H1 (cell line): ENCODE measurements at regions not wholly inside any gene's neighbourhood (a gene's known extent, or its start where the extent isn't known, plus 50 kb on each side); places are given as distances from the start of the nearest gene placed in this dataset.
A peak's percentile ranks its signal among the peaks of the same experiment; 100 is the strongest.

ENCODE experiments used
- CTCF ChIA-PET: fragments of 300-600 bp; sonication (Branson Sonifier 250); formaldehyde crosslinking; loops from one replicate; lab custom pipeline; 2021; ENCODE audit not compliant: partially characterized antibody; lab: Charles Lee
- POLR2A ChIA-PET: fragments of 300-600 bp; sonication (Branson Sonifier 250); formaldehyde crosslinking; loops from one replicate; lab custom pipeline; 2021; ENCODE audit warnings: inconsistent platforms; ENCODE audit not compliant: partially characterized antibody; lab: Charles Lee
- DNase-seq, 2 experiments: peaks; one replicate each; pipeline versions ENCODE4 v3.0.0 to v3.0.0-alpha.2; 2010 to 2022; ENCODE audit warnings: low spot score in 2 of 2, low read depth in 1 of 2, mixed read lengths in 1 of 2
- FAIRE-seq: peaks from 2 replicates; lab custom pipeline; 2011; peaks lifted over from hg19 to GRCh38; lab: Jason Lieb, UNC
- H2AFZ ChIP-seq: 2 replicates; pipeline ENCODE4 v1.8.1; 2012; ENCODE audit warnings: low read length, inconsistent platforms
- H2AK5ac ChIP-seq: 2 replicates; pipeline ENCODE4 v1.6.1; 2013; ENCODE audit warnings: low read depth, low read length
- H2BK120ac ChIP-seq: replicated peaks from 2 replicates; pipeline ENCODE3; 2013; ENCODE audit warnings: low read depth, low read length, inconsistent platforms
- H2BK12ac ChIP-seq: 2 replicates; pipeline ENCODE4 v1.6.1; 2013; ENCODE audit warnings: low read depth, low read length
- H2BK15ac ChIP-seq: 2 replicates; pipeline ENCODE4 v1.6.1; 2013; ENCODE audit warnings: low read length
- H2BK20ac ChIP-seq: 2 replicates; pipeline ENCODE4 v1.6.1; 2013; ENCODE audit warnings: low read length
- H2BK5ac ChIP-seq: 2 replicates; pipeline ENCODE4 v1.6.1; 2013; ENCODE audit warnings: low read depth, low read length
- H3K14ac ChIP-seq: 2 replicates; pipeline ENCODE4 v1.6.1; 2013; ENCODE audit warnings: inconsistent platforms; ENCODE audit not compliant: insufficient read length
- H3K18ac ChIP-seq: 2 replicates; pipeline ENCODE4 v1.6.1; 2013; ENCODE audit warnings: low read length; ENCODE audit errors: extremely low read depth
- H3K23ac ChIP-seq: 2 replicates; pipeline ENCODE4 v1.6.1; 2013; ENCODE audit warnings: inconsistent platforms; ENCODE audit not compliant: insufficient read length
- H3K23me2 ChIP-seq: 2 replicates; pipeline ENCODE4 v1.6.1; 2013; ENCODE audit warnings: low read depth, low read length
- H3K27ac ChIP-seq: 2 replicates; pipeline ENCODE4 v1.6.1; 2011; ENCODE audit warnings: low read depth, low read length, inconsistent platforms
- H3K27me3 ChIP-seq, 4 experiments: replicated peaks in 1 of 4; 1 replicate in 1 of 4; 2 replicates in 3 of 4; pipeline versions ENCODE4 v1.6.1 to v1.8.1; 2011 to 2013; ENCODE audit warnings: low read length in 3 of 4, mild to moderate bottlenecking in 3 of 4, inconsistent platforms in 2 of 4, mixed read lengths in 2 of 4, moderate library complexity in 1 of 4; ENCODE audit not compliant: control insufficient read depth in 3 of 4, insufficient read depth in 3 of 4; ENCODE audit errors: extremely low read depth in 1 of 4
- H3K36me3 ChIP-seq, 4 experiments: 2 replicates each; pipeline versions ENCODE4 v1.6.1 to v1.8.1; 2011 to 2013; ENCODE audit warnings: mild to moderate bottlenecking in 4 of 4, low read length in 3 of 4, moderate library complexity in 2 of 4, control low read depth in 1 of 4, inconsistent platforms in 1 of 4; ENCODE audit not compliant: insufficient read depth in 4 of 4, control insufficient read depth in 2 of 4
- H3K4ac ChIP-seq: replicated peaks from 2 replicates; pipeline ENCODE3; 2013; ENCODE audit warnings: low read length, low read depth, mixed read lengths, inconsistent platforms; ENCODE audit not compliant: insufficient read length
- H3K4me1 ChIP-seq, 4 experiments: replicated peaks in 1 of 4; 1 replicate in 1 of 4; 2 replicates in 3 of 4; pipeline versions ENCODE4 v1.6.1 to v1.8.1; 2011 to 2013; ENCODE audit warnings: low read length in 3 of 4, inconsistent platforms in 2 of 4, mixed read lengths in 1 of 4; ENCODE audit not compliant: insufficient read depth in 4 of 4, control insufficient read depth in 3 of 4
- H3K4me2 ChIP-seq, 2 experiments: 2 replicates each; pipeline versions ENCODE4 v1.6.1 to v1.8.1; 2011 to 2013; ENCODE audit warnings: low read depth in 2 of 2, low read length in 2 of 2, control low read depth in 1 of 2, inconsistent platforms in 1 of 2, mild to moderate bottlenecking in 1 of 2; ENCODE audit not compliant: insufficient read depth in 1 of 2
- H3K4me3 ChIP-seq, 4 experiments: fragments of 200-600, 300-600 bp in 1 of 4; sonication (generic), shearing (Covaris generic), sonication (Bioruptor Twin) in 1 of 4; 2 replicates each; pipeline versions ENCODE4 v1.5.1 to v1.8.1; 2011 to 2016; ENCODE audit warnings: low read length in 4 of 4, low read depth in 3 of 4, control low read depth in 2 of 4, inconsistent platforms in 2 of 4, mild to moderate bottlenecking in 2 of 4, mixed read lengths in 1 of 4, moderate library complexity in 1 of 4; ENCODE audit not compliant: insufficient read depth in 2 of 4; ENCODE audit errors: extremely low read depth in 1 of 4
- H3K56ac ChIP-seq: replicated peaks from 2 replicates; pipeline ENCODE3; 2013; ENCODE audit warnings: low read depth, mild to moderate bottlenecking, mixed read lengths, low read length, inconsistent platforms; ENCODE audit not compliant: insufficient read length
- H3K79me1 ChIP-seq: 2 replicates; pipeline ENCODE4 v1.6.1; 2013; ENCODE audit warnings: low read depth, low read length, control low read depth
- H3K79me2 ChIP-seq, 2 experiments: 2 replicates each; pipeline versions ENCODE4 v1.6.1 to v1.8.1; 2012 to 2013; ENCODE audit warnings: low read length in 2 of 2, mild to moderate bottlenecking in 2 of 2, inconsistent platforms in 1 of 2; ENCODE audit not compliant: insufficient read depth in 2 of 2, control insufficient read depth in 1 of 2
- H3K9ac ChIP-seq, 4 experiments: replicated peaks in 1 of 4; 1 replicate in 1 of 4; 2 replicates in 3 of 4; pipeline versions ENCODE4 v1.6.1 to v1.8.1; 2011 to 2013; ENCODE audit warnings: low read depth in 3 of 4, low read length in 3 of 4, control low read depth in 2 of 4, mild to moderate bottlenecking in 2 of 4, moderate library complexity in 2 of 4, inconsistent platforms in 1 of 4; ENCODE audit errors: extremely low read depth in 1 of 4
- H3K9me3 ChIP-seq, 2 experiments: 2 replicates each; pipeline versions ENCODE4 v1.6.1 to v1.8.1; 2012 to 2013; ENCODE audit warnings: mild to moderate bottlenecking in 2 of 2, moderate library complexity in 2 of 2, control low read depth in 1 of 2, inconsistent platforms in 1 of 2, low read depth in 1 of 2, low read length in 1 of 2, mixed read lengths in 1 of 2; ENCODE audit not compliant: insufficient read depth in 2 of 2
- H4K20me1 ChIP-seq, 2 experiments: replicated peaks in 1 of 2; 2 replicates each; pipeline versions ENCODE3 to v1.8.1; 2011 to 2013; ENCODE audit warnings: inconsistent platforms in 2 of 2, low read length in 2 of 2, mild to moderate bottlenecking in 1 of 2; ENCODE audit not compliant: insufficient read depth in 2 of 2, control insufficient read depth in 1 of 2
- H4K5ac ChIP-seq: 2 replicates; pipeline ENCODE4 v1.6.1; 2013; ENCODE audit warnings: low read length, low read depth, mixed read lengths, inconsistent platforms; ENCODE audit not compliant: insufficient read length
- H4K8ac ChIP-seq: 2 replicates; pipeline ENCODE4 v1.8.0; 2013; ENCODE audit warnings: mild to moderate bottlenecking, moderate library complexity, low read length, inconsistent platforms; ENCODE audit not compliant: insufficient read depth; ENCODE audit errors: extremely low read depth
- H4K91ac ChIP-seq: replicated peaks from 2 replicates; pipeline ENCODE3; 2013; ENCODE audit warnings: low read length, mixed read lengths, inconsistent platforms; ENCODE audit not compliant: insufficient read length
- BRCA1 ChIP-seq: IDR thresholded peaks from 2 replicates; pipeline ENCODE4 v1.6.1; 2012; ENCODE audit warnings: low read depth, low read length, improper control_type of control experiment
- JUND ChIP-seq: IDR thresholded peaks from 2 replicates; pipeline ENCODE4 v1.6.1; 2011; ENCODE audit warnings: mild to moderate bottlenecking, improper control_type of control experiment, low read length
- KDM1A ChIP-seq: fragments of 200-600, 300-600 bp; sonication (generic); IDR thresholded peaks from 2 replicates; pipeline ENCODE4 v1.7.1; 2016; ENCODE audit warnings: mild to moderate bottlenecking, low read length, borderline replicate concordance
- POLR2AphosphoS5 ChIP-seq: IDR thresholded peaks from 2 replicates; pipeline ENCODE4 v1.6.1; 2011; ENCODE audit warnings: low read depth, low read length
- RBBP5 ChIP-seq: IDR thresholded peaks from 2 replicates; pipeline ENCODE4 v1.7.1; 2012; ENCODE audit warnings: low read depth, mild to moderate bottlenecking, inconsistent platforms, low read length, moderate library complexity, borderline replicate concordance
- RFX5 ChIP-seq: IDR thresholded peaks from 2 replicates; pipeline ENCODE4 v1.6.1; 2011; ENCODE audit warnings: low read depth, low read length, improper control_type of control experiment, borderline replicate concordance
- SAP30 ChIP-seq: fragments of 300-600 bp; sonication (generic); IDR thresholded peaks from 2 replicates; pipeline ENCODE4 v1.7.1; 2012; ENCODE audit warnings: low read length, moderate library complexity, mild to moderate bottlenecking, inconsistent platforms; ENCODE audit not compliant: insufficient read depth, insufficient replicate concordance
- SIX5 ChIP-seq: IDR thresholded peaks from 2 replicates; pipeline ENCODE4 v1.6.1; 2011; ENCODE audit warnings: mild to moderate bottlenecking, low read depth, low read length
- SP1 ChIP-seq: IDR thresholded peaks from 2 replicates; pipeline ENCODE4 v1.6.1; 2011; ENCODE audit warnings: low read depth, low read length
- WGBS, 2 experiments: shearing (Covaris generic) in 1 of 2; methylation state at CpG; one replicate each; pipeline versions ENCODE4 v1.1.6 to v1.1.7; 2013 to 2015; ENCODE audit warnings: low lambda C conversion rate in 2 of 2, mixed read lengths in 2 of 2, inconsistent platforms in 1 of 2, low coverage in 1 of 2, missing lambda C conversion rate in 1 of 2; ENCODE audit not compliant: insufficient replicate concordance in 2 of 2, insufficient coverage in 1 of 2, insufficient read length in 1 of 2; ENCODE audit errors: extremely low coverage in 1 of 2, missing lambda C conversion rate in 1 of 2; 5-methylcytosine and 5-hydroxymethylcytosine counted together
- TF ChIP-seq, protein P1 (sequence below), 3 experiments: IDR thresholded peaks; 1 replicate in 2 of 3; 2 replicates in 1 of 3; pipeline versions ENCODE4 v1.5.1 to v1.6.1; 2011; ENCODE audit warnings: low read length in 3 of 3, mild to moderate bottlenecking in 3 of 3, inconsistent platforms in 2 of 3, low read depth in 1 of 3, moderate library complexity in 1 of 3; ENCODE audit not compliant: insufficient read depth in 1 of 3; ENCODE audit errors: control extremely low read depth in 1 of 3
- TF ChIP-seq, protein P2 (sequence below): IDR thresholded peaks from 2 replicates; pipeline ENCODE4 v1.6.1; 2012; ENCODE audit warnings: inconsistent platforms

DNA sequence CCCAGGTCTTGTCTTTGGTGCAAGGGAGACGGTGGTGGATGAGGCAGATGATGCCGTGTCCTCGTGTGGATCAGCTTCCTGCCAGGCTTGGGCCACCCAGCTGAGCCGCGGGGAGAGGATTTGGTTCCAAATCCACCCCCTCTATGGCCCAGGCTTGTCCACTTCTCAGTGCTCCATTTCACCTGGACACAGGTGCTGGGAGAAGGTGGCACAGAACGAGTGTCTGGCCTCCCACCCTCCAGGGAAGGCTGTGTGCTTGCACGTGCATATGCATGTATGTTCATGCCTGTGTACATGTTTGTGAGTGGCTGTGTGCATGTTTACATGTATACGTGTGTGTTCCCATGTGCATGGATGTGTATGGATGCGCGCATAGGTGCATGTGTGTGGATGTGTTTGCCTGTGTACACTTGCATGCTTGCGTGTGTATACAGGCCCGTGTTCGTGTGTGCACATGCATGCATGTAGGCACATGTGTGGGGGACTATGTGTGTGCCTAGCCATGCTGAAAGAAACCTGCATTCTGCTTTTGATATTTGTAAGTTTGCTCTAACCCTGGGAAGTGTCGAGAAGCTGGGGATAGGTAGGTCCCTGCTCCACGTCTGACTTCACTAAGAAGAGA lies 196.3 kb downstream of the IRF8 start:
- H3K36me3 ChIP-seq: no peaks in the 10 kb centered on the region
- ChIA-PET CTCF (interaction anchor here (0.8 to 2.2 kb wide), 4 partner anchors 13 to 157 kb away, joined by 4 to 6 read pairs (median 5); no protein-coding TSS in a partner anchor), POLR2A (no interaction called here)
- no peak for FAIRE-seq
- H3K79me1 ChIP-seq: no peaks in the 10 kb centered on the region
- H3K27me3 ChIP-seq: no peaks in the 10 kb centered on the region
- H3K23me2 ChIP-seq: 0 out of 2 replicates have a peak, but pooled peaks cover 1% of the 10 kb centered on the region
- H3K9me3 ChIP-seq: no peaks in the 10 kb centered on the region
- no peak overlapping the region for H3K14ac ChIP-seq
- no peak overlapping the region for H3K4me2 ChIP-seq
- H2BK15ac ChIP-seq: no peak overlapping the region; the same call in 1 of the 2 replicates
- peak overlapping the region; percentile 54 for H4K91ac ChIP-seq
- H4K8ac ChIP-seq: no peak overlapping the region; the same call in 1 of the 2 replicates
- H3K18ac ChIP-seq: no peak overlapping the region
- H4K5ac ChIP-seq: no peak overlapping the region
- no peaks in the 10 kb centered on the region for H3K4me1 ChIP-seq
- no peaks in the 10 kb centered on the region for H3K79me2 ChIP-seq
- H2BK20ac ChIP-seq: no peak overlapping the region
- H4K20me1 ChIP-seq: no peaks in the 10 kb centered on the region
- H3K4ac ChIP-seq: no peak overlapping the region
- no peak overlapping the region for H3K23ac ChIP-seq
- no peak overlapping the region for H3K9ac ChIP-seq
- H2AK5ac ChIP-seq: no peak overlapping the region
- H3K27ac ChIP-seq: no peak overlapping the region
- H3K4me3 ChIP-seq: no peak overlapping the region
- no peak overlapping the region for H2AFZ ChIP-seq
- DNase-seq: no peak
- H2BK5ac ChIP-seq: no peak overlapping the region
- 93% methylated on average over 15 of the region's 15 CpGs; no CpG with 5 or more reads in 1 of the 2 experiments for WGBS, 2 experiments
- H2BK120ac ChIP-seq: no peak overlapping the region
- no peak overlapping the region for H3K56ac ChIP-seq
- no peak overlapping the region for H2BK12ac ChIP-seq
- TF ChIP-seq, protein P1, sequence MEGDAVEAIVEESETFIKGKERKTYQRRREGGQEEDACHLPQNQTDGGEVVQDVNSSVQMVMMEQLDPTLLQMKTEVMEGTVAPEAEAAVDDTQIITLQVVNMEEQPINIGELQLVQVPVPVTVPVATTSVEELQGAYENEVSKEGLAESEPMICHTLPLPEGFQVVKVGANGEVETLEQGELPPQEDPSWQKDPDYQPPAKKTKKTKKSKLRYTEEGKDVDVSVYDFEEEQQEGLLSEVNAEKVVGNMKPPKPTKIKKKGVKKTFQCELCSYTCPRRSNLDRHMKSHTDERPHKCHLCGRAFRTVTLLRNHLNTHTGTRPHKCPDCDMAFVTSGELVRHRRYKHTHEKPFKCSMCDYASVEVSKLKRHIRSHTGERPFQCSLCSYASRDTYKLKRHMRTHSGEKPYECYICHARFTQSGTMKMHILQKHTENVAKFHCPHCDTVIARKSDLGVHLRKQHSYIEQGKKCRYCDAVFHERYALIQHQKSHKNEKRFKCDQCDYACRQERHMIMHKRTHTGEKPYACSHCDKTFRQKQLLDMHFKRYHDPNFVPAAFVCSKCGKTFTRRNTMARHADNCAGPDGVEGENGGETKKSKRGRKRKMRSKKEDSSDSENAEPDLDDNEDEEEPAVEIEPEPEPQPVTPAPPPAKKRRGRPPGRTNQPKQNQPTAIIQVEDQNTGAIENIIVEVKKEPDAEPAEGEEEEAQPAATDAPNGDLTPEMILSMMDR (IDR thresholded peaks at IDR 0.05; ENCODE audit: control extremely low read depth in 1 of 3, insufficient read depth in 1 of 3, low read depth in 1 of 3, low read length in 3 of 3): no peak
- TF ChIP-seq SIX5 (no peak), RFX5 (no peak), BRCA1 (no peak), SAP30 (no peak), POLR2AphosphoS5 (no peak), RBBP5 (no peak), KDM1A (no peak), SP1 (no peak), JUND (no peak)
- TF ChIP-seq, protein P2, sequence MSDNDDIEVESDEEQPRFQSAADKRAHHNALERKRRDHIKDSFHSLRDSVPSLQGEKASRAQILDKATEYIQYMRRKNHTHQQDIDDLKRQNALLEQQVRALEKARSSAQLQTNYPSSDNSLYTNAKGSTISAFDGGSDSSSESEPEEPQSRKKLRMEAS: no peak
